Fibroblast of lung (primary cell): ENCODE measurements at regions not wholly inside any gene's neighbourhood (a gene's known extent, or its start where the extent isn't known, plus 50 kb on each side); places are given as distances from the start of the nearest gene placed in this dataset.

ENCODE experiments used
- DNase-seq, 2 donors: peaks; one replicate each; pipeline versions ENCODE4 v3.0.0 to v3.0.0-alpha.2; 2010; ENCODE audit warnings: low read depth in 2 of 2
- H2AFZ ChIP-seq: 2 replicates; pipeline ENCODE4 v1.5.1; 2012; ENCODE audit warnings: low read length, control low read depth, inconsistent platforms
- H3K27ac ChIP-seq: 2 replicates; pipeline ENCODE4 v1.5.1; 2011; ENCODE audit warnings: low read length, control low read depth; ENCODE audit not compliant: insufficient read depth
- H3K27me3 ChIP-seq: 2 replicates; pipeline ENCODE4 v1.5.1; 2011; ENCODE audit warnings: mild to moderate bottlenecking, low read length; ENCODE audit not compliant: control insufficient read depth, insufficient read depth
- H3K36me3 ChIP-seq: 2 replicates; pipeline ENCODE4 v1.5.1; 2011; ENCODE audit warnings: low read length; ENCODE audit not compliant: control insufficient read depth, insufficient read depth
- H3K4me1 ChIP-seq: 2 replicates; pipeline ENCODE4 v1.5.1; 2011; ENCODE audit warnings: low read length; ENCODE audit not compliant: control insufficient read depth, insufficient read depth; ENCODE audit errors: extremely low read depth
- H3K4me2 ChIP-seq: 2 replicates; pipeline ENCODE4 v1.5.1; 2011; ENCODE audit warnings: low read length, control low read depth; ENCODE audit not compliant: insufficient read depth; ENCODE audit errors: extremely low read depth
- H3K4me3 ChIP-seq, 4 experiments: fragments of 200-600 bp in 1 of 4; sonication (generic) in 1 of 4; replicated peaks in 1 of 4; 2 replicates each; pipeline ENCODE4 v1.5.1; 2011 to 2016; ENCODE audit warnings: low read length in 4 of 4, low read depth in 3 of 4, mild to moderate bottlenecking in 3 of 4, control low read depth in 2 of 4, inconsistent platforms in 1 of 4, mixed read lengths in 1 of 4; ENCODE audit not compliant: insufficient read depth in 1 of 4; ENCODE audit errors: control extremely low read depth in 1 of 4
- H3K79me2 ChIP-seq: 2 replicates; pipeline ENCODE4 v1.5.1; 2012; ENCODE audit warnings: mild to moderate bottlenecking, low read length, inconsistent platforms; ENCODE audit not compliant: control insufficient read depth, insufficient read depth
- H3K9ac ChIP-seq: 2 replicates; pipeline ENCODE4 v1.5.1; 2011; ENCODE audit warnings: mild to moderate bottlenecking, low read length, control low read depth; ENCODE audit not compliant: insufficient read depth
- H3K9me3 ChIP-seq: 2 replicates; pipeline ENCODE4 v1.5.1; 2012; ENCODE audit warnings: low read depth, low read length; ENCODE audit not compliant: control insufficient read depth, insufficient read depth
- H4K20me1 ChIP-seq: 2 replicates; pipeline ENCODE4 v1.5.1; 2011; ENCODE audit warnings: low read length; ENCODE audit not compliant: control insufficient read depth, insufficient read depth; ENCODE audit errors: extremely low read depth
- CTCF ChIP-seq, 2 donors: IDR thresholded peaks in 1 of 2; conservative IDR thresholded peaks in 1 of 2; 1 replicate in 1 of 2; 2 replicates in 1 of 2; pipeline ENCODE4 v1.5.1; 2011 to 2012; ENCODE audit warnings: low read length in 2 of 2, control low read depth in 1 of 2, inconsistent platforms in 1 of 2, low read depth in 1 of 2, mild to moderate bottlenecking in 1 of 2
- EZH2 ChIP-seq: IDR thresholded peaks from 2 replicates; pipeline ENCODE4 v1.5.1; 2012; ENCODE audit warnings: low read length, control low read depth, mild to moderate bottlenecking; ENCODE audit errors: missing control alignments

- Histone ChIP-seq H3K4me2 (no peak overlapping the region), H3K27ac (no peak overlapping the region), H3K36me3 (no peaks in the 10 kb centered on the region), H3K9ac (no peak overlapping the region), H3K79me2 (no peaks in the 10 kb centered on the region), H3K27me3 (no peaks in the 10 kb centered on the region), H3K4me3 (no peak overlapping the region), H2AFZ (no peak overlapping the region), H3K4me1 (no peaks in the 10 kb centered on the region), H4K20me1 (no peaks in the 10 kb centered on the region), H3K9me3 (no peaks in the 10 kb centered on the region)
- no peak for TF ChIP-seq EZH2
- no peak for TF ChIP-seq CTCF (conservative IDR thresholded peaks at IDR 0.05 in 1 of 2, IDR thresholded peaks at IDR 0.05 in 1 of 2; ENCODE audit: low read depth in 1 of 2, low read length in 2 of 2)
- no peak for DNase-seq
Measured at GRCh38 chr7:89760690-89761089, 393.6 kb upstream of the STEAP1 start.

GRCh38 chr7:89761173-89761572, 393.1 kb upstream of the STEAP1 start:
- no peak for TF ChIP-seq CTCF (conservative IDR thresholded peaks at IDR 0.05 in 1 of 2, IDR thresholded peaks at IDR 0.05 in 1 of 2; ENCODE audit: low read depth in 1 of 2, low read length in 2 of 2)
- no peak for TF ChIP-seq EZH2
- no peaks in the 10 kb centered on the region for H3K36me3 ChIP-seq
- H3K27me3 ChIP-seq = no peaks in the 10 kb centered on the region
- H3K9ac ChIP-seq = no peak overlapping the region
- H3K9me3 ChIP-seq = no peaks in the 10 kb centered on the region
- H3K4me3 ChIP-seq = no peak overlapping the region
- H3K4me1 ChIP-seq = no peaks in the 10 kb centered on the region
- no peak overlapping the region for H3K27ac ChIP-seq
- H3K79me2 ChIP-seq = no peaks in the 10 kb centered on the region
- H4K20me1 ChIP-seq = no peaks in the 10 kb centered on the region
- H2AFZ ChIP-seq = no peak overlapping the region
- H3K4me2 ChIP-seq = no peak overlapping the region
- no peak for DNase-seq

DNA sequence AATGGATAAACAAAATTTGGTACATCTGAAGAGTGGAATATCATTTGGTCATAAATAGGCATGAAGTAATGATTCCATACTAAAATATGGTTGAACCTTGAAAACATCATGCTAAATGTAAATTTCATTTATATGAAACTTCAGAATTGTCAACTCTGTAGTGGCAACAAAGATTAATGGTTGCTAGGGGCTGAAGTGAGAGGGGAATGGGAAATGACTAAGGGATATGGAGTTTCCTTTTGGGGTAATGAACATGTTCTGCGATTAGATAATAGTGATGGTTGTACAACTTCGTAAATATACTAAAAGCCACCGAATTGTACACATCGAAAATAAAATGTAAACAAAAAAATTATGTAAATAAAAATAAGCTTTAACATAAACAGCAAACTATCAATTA, 384.1 kb upstream of the STEAP1 start:
- Histone ChIP-seq H3K9me3 (no peaks in the 10 kb centered on the region), H3K4me1 (no peaks in the 10 kb centered on the region), H3K4me3 (no peak overlapping the region), H2AFZ (no peak overlapping the region), H3K79me2 (no peaks in the 10 kb centered on the region), H3K27ac (no peak overlapping the region), H4K20me1 (no peaks in the 10 kb centered on the region), H3K4me2 (no peak overlapping the region), H3K9ac (no peak overlapping the region), H3K36me3 (no peaks in the 10 kb centered on the region), H3K27me3 (no peaks in the 10 kb centered on the region)
- no peak for DNase-seq
- TF ChIP-seq EZH2 (no peak), CTCF (conservative IDR thresholded peaks at IDR 0.05 in 1 of 2, IDR thresholded peaks at IDR 0.05 in 1 of 2; ENCODE audit: low read depth in 1 of 2, low read length in 2 of 2) (no peak)
